Neural cell (in vitro differentiated cells): ENCODE measurements at regions not wholly inside any gene's neighbourhood (a gene's known extent, or its start where the extent isn't known, plus 50 kb on each side); places are given as distances from the start of the nearest gene placed in this dataset.

Experiments used
- H2AFZ ChIP-seq: fragments of 200-600, 300-800 bp; sonication (generic), shearing (Covaris generic); 2 replicates; pipeline ENCODE4 v1.6.0; 2014; ENCODE audit warnings: low read depth, mild to moderate bottlenecking, antibody characterized with exemption, low read length, moderate library complexity
- H3F3A ChIP-seq: fragments of 200-600 bp; shearing (Covaris generic); 2 replicates; pipeline ENCODE4 v1.6.1; 2016; ENCODE audit warnings: mild to moderate bottlenecking, moderate library complexity, mixed read lengths, antibody characterized with exemption, low read length; ENCODE audit not compliant: insufficient read depth, poor library complexity, severe bottlenecking
- H3K27ac ChIP-seq: fragments of 200-600, 300-800 bp; sonication (generic), shearing (Covaris generic); 2 replicates; pipeline ENCODE4 v1.5.1; 2014; ENCODE audit warnings: mild to moderate bottlenecking, low read length, moderate library complexity
- H3K27me3 ChIP-seq: fragments of 300-800, 200-600 bp; sonication (generic), shearing (Covaris generic); 2 replicates; pipeline ENCODE4 v1.6.0; 2014; ENCODE audit warnings: mild to moderate bottlenecking, low read depth, low read length, moderate library complexity; ENCODE audit not compliant: insufficient read depth
- H3K36me3 ChIP-seq: fragments of 300-800, 200-600 bp; sonication (generic), shearing (Covaris generic); 2 replicates; pipeline ENCODE4 v1.5.1; 2014; ENCODE audit warnings: mild to moderate bottlenecking, antibody characterized with exemption, low read length, moderate library complexity; ENCODE audit not compliant: insufficient read depth
- H3K4me2 ChIP-seq: fragments of 300-800, 200-600 bp; sonication (generic), shearing (Covaris generic); 2 replicates; pipeline ENCODE4 v1.6.0; 2014; ENCODE audit warnings: mild to moderate bottlenecking, low read length
- H3K4me3 ChIP-seq: fragments of 300-800, 200-600 bp; sonication (generic), shearing (Covaris generic); 2 replicates; pipeline ENCODE4 v1.5.1; 2014; ENCODE audit warnings: mild to moderate bottlenecking, low read length, moderate library complexity
- H3K79me2 ChIP-seq: fragments of 200-600 bp; shearing (Covaris generic); replicated peaks from 2 replicates; pipeline ENCODE4 v1.6.0; 2014; ENCODE audit warnings: mild to moderate bottlenecking, low read length, moderate library complexity; ENCODE audit not compliant: insufficient read depth
- H3K9ac ChIP-seq: fragments of 300-800, 200-600 bp; sonication (generic), shearing (Covaris generic); 2 replicates; pipeline ENCODE4 v1.6.1; 2016; ENCODE audit warnings: mild to moderate bottlenecking, low read length, mixed read lengths
- H3K9me2 ChIP-seq: fragments of 200-600 bp; shearing (Covaris generic); 2 replicates; pipeline ENCODE4 v1.6.1; 2016; ENCODE audit warnings: mild to moderate bottlenecking, low read length, mixed read lengths; ENCODE audit not compliant: insufficient read depth
- H3K9me3 ChIP-seq: fragments of 200-600, 300-800 bp; sonication (generic), shearing (Covaris generic); 2 replicates; pipeline ENCODE4 v1.6.1; 2016; ENCODE audit warnings: mild to moderate bottlenecking, mixed run types, low read length, moderate library complexity, mixed read lengths
- H4K20me1 ChIP-seq: fragments of 200-600 bp; shearing (Covaris generic); 2 replicates; pipeline ENCODE4 v1.6.1; 2016; ENCODE audit warnings: mild to moderate bottlenecking, mixed run types; ENCODE audit not compliant: insufficient read depth
- CTCF ChIP-seq: fragments of 450-650 bp; IDR thresholded peaks from 2 replicates; pipeline ENCODE4 v1.5.1; 2014; ENCODE audit warnings: antibody characterized with exemption, mild to moderate bottlenecking, moderate library complexity; ENCODE audit not compliant: poor library complexity, severe bottlenecking
- EP300 ChIP-seq: fragments of 450-650 bp; conservative IDR thresholded peaks from 2 replicates; pipeline ENCODE4 v1.6.1; 2014; ENCODE audit warnings: antibody characterized with exemption, mild to moderate bottlenecking, moderate library complexity; ENCODE audit not compliant: poor library complexity, severe bottlenecking
- EZH2 ChIP-seq: fragments of 200-600, 300-800 bp; shearing (Covaris generic), sonication (generic); IDR thresholded peaks from 2 replicates; pipeline ENCODE4 v1.6.1; 2014; ENCODE audit warnings: antibody characterized with exemption, low read length, borderline replicate concordance, mild to moderate bottlenecking; ENCODE audit not compliant: insufficient read depth, poor library complexity, severe bottlenecking
- MXI1 ChIP-seq: fragments of 450-650 bp; conservative IDR thresholded peaks from 2 replicates; pipeline ENCODE4 v1.6.1; 2014; ENCODE audit warnings: antibody characterized with exemption, mild to moderate bottlenecking; ENCODE audit not compliant: poor library complexity, severe bottlenecking
- POLR2AphosphoS5 ChIP-seq: IDR thresholded peaks from 2 replicates; pipeline ENCODE4 v1.6.1; 2012
- RAD21 ChIP-seq: fragments of 450-650 bp; conservative IDR thresholded peaks from 2 replicates; pipeline ENCODE4 v1.6.1; 2014; ENCODE audit warnings: antibody characterized with exemption, mild to moderate bottlenecking, moderate library complexity
- REST ChIP-seq: IDR thresholded peaks from 2 replicates; pipeline ENCODE4 v1.6.1; 2012; ENCODE audit warnings: borderline replicate concordance
- SMC3 ChIP-seq: fragments of 450-650 bp; conservative IDR thresholded peaks from 2 replicates; pipeline ENCODE4 v1.6.1; 2014; ENCODE audit warnings: antibody characterized with exemption, mild to moderate bottlenecking, moderate library complexity; ENCODE audit not compliant: poor library complexity
- TAF1 ChIP-seq: IDR thresholded peaks from 2 replicates; pipeline ENCODE4 v1.6.1; 2012; ENCODE audit warnings: low read depth

GRCh38 chr1:53379662-53380002 is 51.8 kb upstream of the LRP8 start:
- Histone ChIP-seq H4K20me1 (no peaks in the 10 kb centered on the region), H3F3A (no peaks in the 10 kb centered on the region), H3K27ac (no peak overlapping the region), H3K9me2 (no peaks in the 10 kb centered on the region), H3K4me2 (no peak overlapping the region), H3K79me2 (no peaks in the 10 kb centered on the region), H3K9me3 (no peaks in the 10 kb centered on the region), H3K9ac (no peak overlapping the region), H3K27me3 (no peaks in the 10 kb centered on the region), H3K4me3 (no peak overlapping the region), H2AFZ (no peak overlapping the region), H3K36me3 (no peaks in the 10 kb centered on the region)
- no peak for TF ChIP-seq EP300
- no peak for TF ChIP-seq RAD21
- no peak for TF ChIP-seq SMC3
- TF ChIP-seq REST, result no peak
- no peak for TF ChIP-seq CTCF
- TF ChIP-seq TAF1, result no peak
- no peak for TF ChIP-seq EZH2
- no peak for TF ChIP-seq POLR2AphosphoS5
- TF ChIP-seq MXI1, result no peak

- no peaks in the 10 kb centered on the region for H3F3A ChIP-seq
- H3K4me2 ChIP-seq, result no peak overlapping the region
- no peak overlapping the region for H3K4me3 ChIP-seq
- H3K36me3 ChIP-seq, result no peaks in the 10 kb centered on the region
- no peaks in the 10 kb centered on the region for H4K20me1 ChIP-seq
- H3K9me3 ChIP-seq, result no peaks in the 10 kb centered on the region
- H3K79me2 ChIP-seq, result no peaks in the 10 kb centered on the region
- no peaks in the 10 kb centered on the region for H3K9me2 ChIP-seq
- H3K9ac ChIP-seq, result no peak overlapping the region
- H3K27ac ChIP-seq, result no peak overlapping the region
- H2AFZ ChIP-seq, result no peak overlapping the region
- no peak for TF ChIP-seq RAD21
- TF ChIP-seq MXI1, result no peak
- TF ChIP-seq REST, result no peak
- no peak for TF ChIP-seq SMC3
- TF ChIP-seq TAF1, result no peak
- no peaks in the 10 kb centered on the region for H3K27me3 ChIP-seq
Observed at GRCh38 chr1:53380296-53380695, 52.4 kb upstream of the LRP8 start.
